Activated T-helper 1 cell treated with anti-CD3 and anti-CD28 coated beads, Interleukin-12 subunit alpha, Interleukin-12 subunit beta, Interleukin-2, Interleukin-4 antibody, amounts not matched to agents 30 ng/mL and 10 ng/mL and 1 ng/mL, durations not matched to agents 14 hours and 24 hours and 36 hours (primary cell): ENCODE measurements at regions not wholly inside any gene's neighbourhood (a gene's known extent, or its start where the extent isn't known, plus 50 kb on each side); places are given as distances from the start of the nearest gene placed in this dataset.

Experiments
- DNase-seq: peaks from one replicate; pipeline ENCODE4 v3.0.0; 2021; ENCODE audit warnings: low spot score
- H3K27ac Mint-ChIP-seq: one replicate; pipeline ENCODE4 v1.8.0; 2021; ENCODE audit warnings: mild to moderate bottlenecking, mixed read lengths
- H3K27me3 Mint-ChIP-seq: one replicate; pipeline ENCODE4 v1.8.0; 2022; ENCODE audit warnings: mild to moderate bottlenecking, moderate library complexity, mixed read lengths; ENCODE audit not compliant: insufficient read depth
- H3K36me3 Mint-ChIP-seq: one replicate; pipeline ENCODE4 v1.8.0; 2021; ENCODE audit warnings: low read depth, mixed read lengths
- H3K4me1 Mint-ChIP-seq: one replicate; pipeline ENCODE4 v1.8.0; 2021; ENCODE audit warnings: low read depth, mixed read lengths
- H3K4me3 Mint-ChIP-seq: one replicate; pipeline ENCODE4 v1.8.0; 2021; ENCODE audit warnings: mild to moderate bottlenecking, moderate library complexity, mixed read lengths
- H3K9me3 Mint-ChIP-seq: one replicate; pipeline ENCODE4 v1.8.0; 2021; ENCODE audit warnings: mixed read lengths
- intact Hi-C: fragments of 100-400 bp; cut with micrococcal nuclease; formaldehyde crosslinking; loops from one replicate; pipeline ENCODE4 v1.15.1; 2024

- intact Hi-C loops = no loop called here
- peaks cover 8% of the 10 kb centered on the region for H3K27me3 Mint-ChIP-seq
These were observed 192.8 kb downstream of the SATB1 start for GRCh38 chr3:18232317-18232716.

GRCh38 chr3:18228060-18228459 lies 197.1 kb downstream of the SATB1 start:
- no peaks in the 10 kb centered on the region for H3K36me3 Mint-ChIP-seq
- no peak for DNase-seq

More at GRCh38 chr3:18232317-18232716, 192.8 kb downstream of the SATB1 start:
- Mint-ChIP-seq H3K36me3 (no peaks in the 10 kb centered on the region), H3K27ac (no peak overlapping the region), H3K4me1 (no peaks in the 10 kb centered on the region), H3K9me3 (no peaks in the 10 kb centered on the region), H3K4me3 (no peak overlapping the region)
- no peak for DNase-seq

DNA sequence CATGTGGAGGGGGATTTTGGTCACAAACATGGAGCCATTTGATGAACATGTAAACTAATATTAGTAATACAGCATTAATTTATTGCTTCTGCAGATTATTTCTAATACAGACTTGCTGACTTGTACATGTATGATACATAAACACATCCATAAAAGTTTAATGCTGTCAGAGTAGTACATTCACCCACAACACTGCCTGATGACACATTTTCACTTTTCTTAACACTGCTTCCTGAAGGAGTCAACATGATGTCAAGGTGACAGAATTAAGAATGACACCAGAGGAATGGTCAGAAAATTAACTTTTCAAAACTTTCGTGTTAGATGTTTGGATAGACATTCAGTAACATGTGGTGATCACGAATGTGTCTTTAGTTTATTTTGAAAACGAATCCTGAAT lies 199.4 kb downstream of the SATB1 start:
- no peak overlapping the region for H3K4me3 Mint-ChIP-seq
- no peak for DNase-seq
- intact Hi-C loops = no loop called here
- no peaks in the 10 kb centered on the region for H3K36me3 Mint-ChIP-seq
- no peaks in the 10 kb centered on the region for H3K9me3 Mint-ChIP-seq
- peaks cover 12% of the 10 kb centered on the region for H3K4me1 Mint-ChIP-seq
- H3K27me3 Mint-ChIP-seq = peaks cover 7% of the 10 kb centered on the region
- no peak overlapping the region for H3K27ac Mint-ChIP-seq

More at GRCh38 chr3:18228060-18228459, 197.1 kb downstream of the SATB1 start:
- intact Hi-C loops = no loop called here
- Mint-ChIP-seq H3K27me3 (peaks cover 7% of the 10 kb centered on the region), H3K4me1 (peaks cover 12% of the 10 kb centered on the region), H3K27ac (no peak overlapping the region), H3K9me3 (no peaks in the 10 kb centered on the region), H3K4me3 (no peak overlapping the region)

GRCh38 chr3:18224426-18224825 lies 200.7 kb downstream of the SATB1 start:
- intact Hi-C loops = no loop called here
- Mint-ChIP-seq H3K4me3 (no peak overlapping the region), H3K9me3 (no peaks in the 10 kb centered on the region), H3K36me3 (no peaks in the 10 kb centered on the region), H3K27me3 (peaks cover 7% of the 10 kb centered on the region), H3K4me1 (peaks cover 12% of the 10 kb centered on the region), H3K27ac (no peak overlapping the region)
- DNase-seq = no peak

DNA sequence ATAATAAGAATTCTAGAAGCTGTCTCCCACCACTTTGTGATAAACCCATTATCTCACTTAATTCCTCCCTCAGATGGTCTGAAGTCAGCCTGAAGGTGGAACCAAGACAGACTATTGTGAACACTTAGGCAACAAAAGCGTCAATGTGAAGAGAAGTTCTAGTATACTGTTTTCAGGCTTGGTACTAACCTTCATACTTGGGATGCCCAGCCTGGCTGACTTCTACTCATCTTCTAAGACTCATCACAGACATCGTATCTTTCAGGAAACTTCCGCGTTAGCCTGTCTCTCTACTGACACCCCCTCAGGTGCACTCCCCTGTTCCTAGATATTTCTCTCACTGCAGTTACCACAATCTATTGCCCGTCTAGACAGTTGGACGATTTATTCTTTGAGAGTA lies 201.2 kb downstream of the SATB1 start:
- Mint-ChIP-seq H3K27ac (no peak overlapping the region), H3K4me3 (no peak overlapping the region), H3K27me3 (peaks cover 6% of the 10 kb centered on the region), H3K9me3 (no peaks in the 10 kb centered on the region), H3K4me1 (peaks cover 12% of the 10 kb centered on the region), H3K36me3 (no peaks in the 10 kb centered on the region)
- DNase-seq = no peak
- intact Hi-C loops = no loop called here

DNA sequence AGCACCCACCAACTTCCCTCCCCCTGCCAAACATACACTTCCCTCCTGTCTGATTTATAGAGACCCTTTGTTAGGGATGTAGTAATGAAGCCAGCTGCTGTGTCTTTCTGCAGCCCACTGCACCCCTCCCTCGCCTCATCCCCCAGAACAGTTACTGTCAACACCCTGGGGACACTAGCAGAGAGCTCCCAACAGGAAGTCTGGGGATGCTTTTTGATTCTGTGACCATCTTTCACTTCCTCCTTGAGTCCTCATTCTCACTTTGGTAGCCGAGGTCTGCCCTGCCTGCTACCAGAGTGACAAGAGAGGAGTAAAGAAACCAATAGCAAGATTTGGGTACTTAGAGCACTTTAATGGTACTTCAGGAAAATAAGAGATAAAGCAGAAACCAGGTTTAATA lies 201.6 kb downstream of the SATB1 start:
- Mint-ChIP-seq H3K9me3 (no peaks in the 10 kb centered on the region), H3K4me3 (no peak overlapping the region), H3K36me3 (no peaks in the 10 kb centered on the region), H3K4me1 (peaks cover 12% of the 10 kb centered on the region), H3K27me3 (peaks cover 5% of the 10 kb centered on the region), H3K27ac (no peak overlapping the region)
- intact Hi-C loops = no loop called here
- DNase-seq = no peak

- no peak overlapping the region for H3K27ac Mint-ChIP-seq
- no peak overlapping the region for H3K4me3 Mint-ChIP-seq
- DNase-seq = no peak
- peaks cover 12% of the 10 kb centered on the region for H3K4me1 Mint-ChIP-seq
- peaks cover 5% of the 10 kb centered on the region for H3K27me3 Mint-ChIP-seq
- H3K9me3 Mint-ChIP-seq = no peaks in the 10 kb centered on the region
- no peaks in the 10 kb centered on the region for H3K36me3 Mint-ChIP-seq
- intact Hi-C loops = no loop called here
These were observed 202.5 kb downstream of the SATB1 start for GRCh38 chr3:18222686-18223085.

GRCh38 chr3:18217507-18218174 lies 207.5 kb downstream of the SATB1 start:
- H3K27ac Mint-ChIP-seq = no peak overlapping the region
- no peaks in the 10 kb centered on the region for H3K9me3 Mint-ChIP-seq
- DNase-seq = no peak
- intact Hi-C loops = no loop called here
- H3K36me3 Mint-ChIP-seq = no peaks in the 10 kb centered on the region
- peaks cover 3% of the 10 kb centered on the region for H3K27me3 Mint-ChIP-seq
- peaks cover 6% of the 10 kb centered on the region for H3K4me1 Mint-ChIP-seq
- H3K4me3 Mint-ChIP-seq = no peak overlapping the region

- Mint-ChIP-seq H3K36me3 (no peaks in the 10 kb centered on the region), H3K4me1 (peaks cover 6% of the 10 kb centered on the region), H3K27me3 (no peaks in the 10 kb centered on the region), H3K9me3 (no peaks in the 10 kb centered on the region), H3K4me3 (no peak overlapping the region), H3K27ac (no peak overlapping the region)
- intact Hi-C loops = no loop called here
- DNase-seq = no peak
These were observed 208.1 kb downstream of the SATB1 start for GRCh38 chr3:18216996-18217395.

- Mint-ChIP-seq H3K4me1 (peaks cover 6% of the 10 kb centered on the region), H3K27me3 (peaks cover 2% of the 10 kb centered on the region), H3K36me3 (no peaks in the 10 kb centered on the region), H3K4me3 (no peak overlapping the region), H3K9me3 (no peaks in the 10 kb centered on the region), H3K27ac (no peak overlapping the region)
- DNase-seq = no peak
- intact Hi-C loops = no loop called here
These were observed 209.5 kb downstream of the SATB1 start for GRCh38 chr3:18215639-18216038.

DNA sequence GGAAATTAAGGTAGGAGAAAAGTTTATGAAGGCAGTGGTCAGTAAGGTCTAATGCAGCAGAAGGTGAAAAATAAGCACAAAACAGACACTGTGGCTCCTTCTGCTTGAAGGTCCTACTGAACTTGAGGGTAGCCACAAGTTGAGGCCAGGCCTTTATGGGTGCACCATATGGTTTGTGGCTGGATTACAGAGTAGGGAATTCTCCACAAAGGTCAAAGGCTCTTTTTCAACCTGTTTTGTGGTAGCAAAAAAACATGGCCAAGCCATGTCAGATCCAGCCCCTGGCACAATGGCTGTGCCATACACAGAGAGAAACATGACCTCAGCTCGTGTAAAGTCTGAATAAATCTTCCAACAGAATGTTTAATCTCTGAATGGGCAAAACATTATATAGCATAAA lies 214.0 kb downstream of the SATB1 start:
- Mint-ChIP-seq H3K4me1 (peaks cover 12% of the 10 kb centered on the region), H3K27ac (no peak overlapping the region), H3K4me3 (no peak overlapping the region), H3K27me3 (peaks cover 2% of the 10 kb centered on the region), H3K9me3 (no peaks in the 10 kb centered on the region), H3K36me3 (no peaks in the 10 kb centered on the region)
- intact Hi-C loops = no loop called here
- DNase-seq = no peak

DNA sequence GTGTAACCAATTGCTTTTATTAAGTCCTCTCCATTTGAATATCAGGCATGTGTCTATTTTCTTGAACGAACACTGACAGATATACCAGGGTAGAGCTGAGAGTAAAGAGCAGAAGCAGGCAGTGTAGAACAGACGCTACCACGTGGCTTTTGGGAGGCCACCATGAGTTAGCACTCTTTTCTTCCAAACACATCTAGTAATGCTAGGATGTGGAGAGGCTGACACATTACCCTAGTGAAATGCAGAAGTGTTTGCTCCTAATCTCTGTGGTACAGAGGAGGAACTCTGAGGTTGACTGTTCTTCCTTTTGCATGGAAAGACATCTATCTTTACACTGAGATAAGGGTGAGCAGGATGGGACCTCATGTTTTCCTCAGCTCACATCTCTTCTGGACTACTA lies 216.3 kb downstream of the SATB1 start:
- peaks cover 6% of the 10 kb centered on the region for H3K4me1 Mint-ChIP-seq
- DNase-seq = no peak
- no peaks in the 10 kb centered on the region for H3K9me3 Mint-ChIP-seq
- H3K27me3 Mint-ChIP-seq = peaks cover 2% of the 10 kb centered on the region
- H3K36me3 Mint-ChIP-seq = no peaks in the 10 kb centered on the region
- H3K4me3 Mint-ChIP-seq = no peak overlapping the region
- H3K27ac Mint-ChIP-seq = no peak overlapping the region
- intact Hi-C loops = loop anchor here (10.0 kb wide), 1 partner anchor 1164 kb away; no protein-coding TSS in a partner anchor

DNA sequence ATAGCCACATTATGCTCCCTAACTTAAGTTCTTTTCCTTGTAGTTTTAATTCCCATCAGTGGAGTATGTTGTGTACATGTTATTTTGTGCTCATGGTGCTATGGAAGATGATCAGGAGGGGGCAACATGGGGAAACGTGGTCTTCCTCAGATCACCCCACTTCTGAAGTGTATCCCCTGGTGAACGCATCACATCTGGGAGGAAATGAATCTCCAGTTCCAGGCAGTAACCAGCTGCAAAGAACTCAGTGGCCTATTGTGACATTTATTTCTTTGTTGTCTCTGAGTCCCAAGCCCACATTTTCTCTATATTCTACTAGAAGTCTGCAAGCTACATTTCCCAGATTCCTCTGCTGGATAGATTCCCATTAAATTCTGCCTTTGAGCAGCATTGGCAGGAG lies 217.0 kb downstream of the SATB1 start:
- H3K4me3 Mint-ChIP-seq = no peak overlapping the region
- peaks cover 6% of the 10 kb centered on the region for H3K4me1 Mint-ChIP-seq
- no peak overlapping the region for H3K27ac Mint-ChIP-seq
- no peaks in the 10 kb centered on the region for H3K9me3 Mint-ChIP-seq
- intact Hi-C loops = loop anchor here (10.0 kb wide), 1 partner anchor 1163 kb away; no protein-coding TSS in a partner anchor
- peaks cover 2% of the 10 kb centered on the region for H3K27me3 Mint-ChIP-seq
- no peak for DNase-seq
- H3K36me3 Mint-ChIP-seq = no peaks in the 10 kb centered on the region

DNA sequence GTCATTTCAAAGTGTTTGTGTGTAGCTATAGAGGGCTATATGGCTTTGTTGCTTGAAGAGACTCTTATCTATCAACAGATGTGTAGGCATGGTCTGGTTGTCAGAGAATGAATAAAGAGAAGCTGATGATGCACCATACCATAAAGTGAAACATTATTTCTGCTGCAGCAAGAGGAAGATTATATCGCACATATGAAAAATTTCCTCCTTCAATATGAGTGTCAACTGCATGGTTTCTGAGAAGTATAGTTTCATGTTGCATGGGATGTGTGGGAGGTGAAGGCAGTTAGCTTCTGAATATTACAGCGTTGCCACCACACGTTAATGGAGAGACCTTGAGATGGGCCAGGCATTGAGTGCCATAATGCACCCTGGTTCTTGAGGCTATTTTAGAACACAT lies 217.9 kb downstream of the SATB1 start:
- H3K4me3 Mint-ChIP-seq = no peak overlapping the region
- no peaks in the 10 kb centered on the region for H3K9me3 Mint-ChIP-seq
- H3K4me1 Mint-ChIP-seq = peaks cover 6% of the 10 kb centered on the region
- H3K27ac Mint-ChIP-seq = peak overlapping the region; percentile 41
- peaks cover 2% of the 10 kb centered on the region for H3K27me3 Mint-ChIP-seq
- intact Hi-C loops = loop anchor here (1.0 to 10.0 kb wide), 2 partner anchors 349 to 1162 kb away; no protein-coding TSS in a partner anchor
- no peaks in the 10 kb centered on the region for H3K36me3 Mint-ChIP-seq
- DNase-seq = no peak
